HG03064 (cell line): ENCODE measurements at regions not wholly inside any gene's neighbourhood (a gene's known extent, or its start where the extent isn't known, plus 50 kb on each side); places are given as distances from the start of the nearest gene placed in this dataset.

Source experiments
- ATAC-seq: cut with Tn5 transposase; IDR thresholded peaks from one replicate; pipeline ENCODE4 v1.9.1; 2021; ENCODE audit warnings: low read depth; ENCODE audit not compliant: unreplicated experiment

- no peak for ATAC-seq
Measured at GRCh38 chr6:26304797-26305640, 60.0 kb upstream of the BTN3A2 start.

GRCh38 chr6:26305641-26305969 is 59.4 kb upstream of the BTN3A2 start:
- ATAC-seq, result no peak

GRCh38 chr6:26306232-26306631 is 58.8 kb upstream of the BTN3A2 start:
- no peak for ATAC-seq

GRCh38 chr6:26307850-26308249 is 57.1 kb upstream of the BTN3A2 start:
- no peak for ATAC-seq

DNA sequence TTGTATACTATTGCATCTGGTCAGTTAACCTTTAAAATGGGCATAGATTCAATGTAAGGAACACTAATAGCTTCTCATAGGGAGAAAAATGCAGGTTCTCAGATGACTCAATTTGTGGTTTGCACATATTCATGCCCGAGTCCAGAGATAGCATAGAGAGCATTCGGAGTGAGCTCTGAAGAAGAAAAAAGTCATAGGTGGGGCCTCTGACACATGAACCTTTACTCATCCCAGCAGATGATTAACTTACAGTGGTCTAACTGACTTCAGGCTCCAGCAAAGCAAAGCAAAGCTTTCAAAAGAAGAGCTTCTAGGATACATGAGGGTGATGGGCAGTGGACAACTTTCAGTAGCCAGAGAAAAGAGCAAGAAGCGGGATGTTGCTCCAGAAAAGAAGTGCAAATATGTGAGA is 55.3 kb upstream of the BTN3A2 start:
- no peak for ATAC-seq

GRCh38 chr6:26311012-26311384 is 54.0 kb upstream of the BTN3A2 start:
- no peak for ATAC-seq

DNA sequence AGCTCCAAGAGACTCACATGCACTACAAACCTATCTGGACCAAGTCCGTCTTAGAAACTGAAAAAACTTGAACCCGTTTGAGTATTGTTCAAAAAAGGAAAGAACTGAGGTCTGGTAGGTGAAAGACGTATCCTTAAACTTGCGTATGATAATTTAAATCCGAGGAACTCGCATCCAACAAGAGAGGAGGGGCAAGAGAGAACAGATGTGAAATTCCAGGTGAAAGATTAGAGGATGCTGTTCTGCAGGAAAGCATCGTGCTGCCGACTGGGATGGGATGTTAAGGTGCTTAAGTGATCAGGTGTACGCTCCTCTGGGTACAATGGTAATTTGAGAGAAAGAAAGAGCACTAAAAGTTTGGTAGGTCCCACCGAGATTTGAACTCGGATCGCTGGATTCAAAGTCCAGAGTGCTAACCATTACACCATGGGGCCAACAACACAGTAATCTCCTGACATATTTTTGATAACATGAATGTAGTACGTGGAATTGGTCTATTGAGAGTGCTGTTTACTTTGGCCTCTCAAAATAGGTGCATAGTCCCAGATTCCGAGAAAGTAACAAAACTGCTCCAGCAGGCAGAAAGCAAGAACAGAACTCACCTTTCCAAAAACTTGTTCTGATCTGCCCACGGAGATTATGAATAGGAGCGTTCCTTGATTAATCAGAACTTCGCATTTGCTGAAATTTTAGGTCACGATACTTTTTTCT is 53.5 kb upstream of the BTN3A2 start:
- no peak for ATAC-seq

DNA sequence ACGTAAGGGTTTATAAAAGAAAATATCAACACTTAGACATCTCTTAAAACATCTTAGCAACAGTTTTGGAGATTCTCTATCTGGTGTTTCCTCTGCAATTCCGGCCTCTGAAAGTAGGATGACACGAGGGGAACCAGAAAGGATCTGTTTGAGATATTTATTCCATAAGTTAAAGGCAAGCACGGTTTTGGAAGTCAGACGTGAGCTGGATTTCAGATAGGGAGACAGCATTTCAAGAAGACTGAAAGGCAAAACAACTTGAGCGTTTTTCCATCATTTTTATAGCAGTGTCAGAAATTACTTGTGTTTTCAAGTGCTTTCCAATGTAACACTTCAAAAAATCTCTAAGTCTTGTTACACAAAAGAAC is 52.9 kb upstream of the BTN3A2 start:
- ATAC-seq, result no peak

DNA sequence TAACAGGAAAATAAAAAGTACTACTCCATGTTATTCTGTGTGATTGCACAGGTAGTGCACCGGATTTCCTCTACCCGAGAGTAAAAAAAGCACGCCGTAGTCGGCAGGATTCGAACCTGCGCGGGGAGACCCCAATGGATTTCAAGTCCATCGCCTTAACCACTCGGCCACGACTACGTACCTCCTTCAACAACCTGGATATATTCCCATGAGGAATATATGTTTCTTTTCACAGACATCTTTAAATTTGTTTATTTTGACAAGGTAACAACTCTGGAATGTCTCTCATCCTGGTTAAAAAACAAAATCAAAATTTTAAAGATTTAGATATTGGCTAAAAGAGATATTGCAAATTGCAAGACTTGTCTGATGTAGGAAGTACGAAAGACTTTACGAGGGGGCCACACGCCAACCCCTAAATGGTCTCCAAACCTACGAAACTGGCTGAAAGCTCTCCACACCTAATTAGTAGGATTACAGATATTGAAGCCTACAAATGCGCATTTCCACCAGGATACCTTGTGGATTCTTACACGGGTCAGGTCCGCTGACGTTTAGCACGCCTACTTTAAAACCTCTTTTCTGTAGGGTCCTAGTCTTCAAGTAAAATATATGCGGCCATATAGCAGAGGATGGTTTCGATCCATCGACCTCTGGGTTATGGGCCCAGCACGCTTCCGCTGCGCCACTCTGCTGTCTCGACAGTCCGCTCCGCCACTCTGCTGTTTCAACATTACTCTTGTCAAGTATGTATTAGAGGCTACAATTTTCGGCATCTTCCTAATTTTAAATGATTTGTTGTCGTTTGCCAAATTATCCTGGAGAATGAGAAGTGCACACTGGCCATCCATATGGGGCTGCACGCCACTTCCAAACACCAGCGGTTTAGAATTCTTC is 52.2 kb upstream of the BTN3A2 start:
- ATAC-seq, result no peak
